DOHH2 (cell line): ENCODE measurements at regions not wholly inside any gene's neighbourhood (a gene's known extent, or its start where the extent isn't known, plus 50 kb on each side); places are given as distances from the start of the nearest gene placed in this dataset.
"Not testable (repeated sequence)": the region's sequence is repeated elsewhere in the genome, so short reads cannot be mapped to it uniquely, and the experiment has no call there.

Source experiments
- H3F3A ChIP-seq: fragments of 200-600 bp; sonication (generic), shearing (Covaris generic); 2 replicates; pipeline ENCODE4 v1.6.0; 2016; ENCODE audit warnings: antibody characterized with exemption, mild to moderate bottlenecking; ENCODE audit not compliant: control insufficient read depth, insufficient read depth
- H3K27ac ChIP-seq: fragments of 200-600 bp; sonication (generic); 2 replicates; pipeline ENCODE4 v1.5.1; 2014; ENCODE audit warnings: low read depth, mild to moderate bottlenecking, low read length, moderate library complexity
- H3K27me3 ChIP-seq: fragments of 200-600 bp; sonication (generic); 2 replicates; pipeline ENCODE4 v1.6.1; 2014; ENCODE audit warnings: mild to moderate bottlenecking, low read length, mixed read lengths; ENCODE audit not compliant: control insufficient read depth
- H3K36me3 ChIP-seq: fragments of 200-600 bp; sonication (generic); 2 replicates; pipeline ENCODE4 v1.6.1; 2014; ENCODE audit warnings: mild to moderate bottlenecking, low read length, moderate library complexity, mixed read lengths; ENCODE audit not compliant: control insufficient read depth
- H3K4me1 ChIP-seq: fragments of 200-600 bp; sonication (generic); 2 replicates; pipeline ENCODE4 v1.6.1; 2014; ENCODE audit warnings: mild to moderate bottlenecking, low read length, mixed read lengths; ENCODE audit not compliant: control insufficient read depth
- H3K4me2 ChIP-seq: fragments of 200-600 bp; sonication (generic); 2 replicates; pipeline ENCODE4 v1.6.0; 2014; ENCODE audit warnings: mild to moderate bottlenecking, low read length, moderate library complexity
- H3K4me3 ChIP-seq: fragments of 200-600 bp; sonication (generic); 2 replicates; pipeline ENCODE4 v1.5.1; 2014; ENCODE audit warnings: mild to moderate bottlenecking, low read length, mixed read lengths
- H3K79me2 ChIP-seq: fragments of 200-600 bp; sonication (generic); 2 replicates; pipeline ENCODE4 v1.6.1; 2014; ENCODE audit warnings: mild to moderate bottlenecking, low read length, mixed read lengths; ENCODE audit not compliant: control insufficient read depth
- H3K9me2 ChIP-seq: fragments of 200-600 bp; sonication (generic); replicated peaks from 2 replicates; pipeline ENCODE4 v1.6.1; 2014; ENCODE audit warnings: mild to moderate bottlenecking, low read length, mixed read lengths; ENCODE audit not compliant: control insufficient read depth
- H3K9me3 ChIP-seq: fragments of 200-600 bp; sonication (generic); 2 replicates; pipeline ENCODE4 v1.6.1; 2014; ENCODE audit warnings: antibody characterized with exemption, low read length, mixed read lengths; ENCODE audit not compliant: control insufficient read depth, insufficient read depth
- H4K20me1 ChIP-seq: fragments of 200-600 bp; sonication (generic); 2 replicates; pipeline ENCODE4 v1.6.0; 2014; ENCODE audit warnings: low read depth, mild to moderate bottlenecking, antibody characterized with exemption, low read length, moderate library complexity; ENCODE audit not compliant: control insufficient read depth, insufficient read depth
- EZH2phosphoT487 ChIP-seq: fragments of 200-600 bp; sonication (generic); IDR thresholded peaks from 2 replicates; pipeline ENCODE4 v1.6.1; 2017; ENCODE audit warnings: borderline replicate concordance, mild to moderate bottlenecking, antibody characterized with exemption, low read length, moderate library complexity, mixed read lengths
- TF ChIP-seq, protein P1 (sequence below): fragments of 200-600 bp; sonication (generic); IDR thresholded peaks from one replicate; pipeline ENCODE4 v1.5.1; 2014; ENCODE audit warnings: antibody characterized with exemption, mild to moderate bottlenecking, low read depth, low read length; ENCODE audit not compliant: poor library complexity, severe bottlenecking

DNA sequence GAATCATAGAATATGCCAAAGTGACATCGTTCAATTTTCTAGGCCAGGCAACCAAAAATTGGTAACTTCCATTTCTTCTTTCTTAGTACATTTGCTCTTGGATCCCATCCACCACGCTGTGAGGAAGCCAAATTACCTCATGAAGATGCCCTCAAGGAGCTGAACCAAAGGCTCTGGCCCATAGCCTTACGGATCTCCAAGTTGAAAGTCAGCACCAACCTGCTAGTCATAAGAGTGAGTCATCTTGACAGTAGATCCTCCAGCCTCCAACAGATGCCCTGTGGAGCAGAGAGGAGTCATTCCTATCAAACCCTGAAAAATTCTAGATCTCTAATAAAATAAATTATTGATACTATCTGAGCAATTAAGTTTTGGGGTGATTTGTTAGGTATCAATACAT lies 322.5 kb upstream of the COL8A1 start:
- Histone ChIP-seq H3K79me2 (no peaks in the 10 kb centered on the region), H3K36me3 (no peaks in the 10 kb centered on the region), H3K27me3 (no peaks in the 10 kb centered on the region), H3K4me3 (no peak overlapping the region), H3K9me3 (no peaks in the 10 kb centered on the region), H3F3A (no peaks in the 10 kb centered on the region), H3K4me2 (no peak overlapping the region), H3K9me2 (no peaks in the 10 kb centered on the region), H3K4me1 (no peaks in the 10 kb centered on the region), H3K27ac (no peak overlapping the region), H4K20me1 (no peaks in the 10 kb centered on the region)
- TF ChIP-seq EZH2phosphoT487 = no peak
- TF ChIP-seq, protein P1, sequence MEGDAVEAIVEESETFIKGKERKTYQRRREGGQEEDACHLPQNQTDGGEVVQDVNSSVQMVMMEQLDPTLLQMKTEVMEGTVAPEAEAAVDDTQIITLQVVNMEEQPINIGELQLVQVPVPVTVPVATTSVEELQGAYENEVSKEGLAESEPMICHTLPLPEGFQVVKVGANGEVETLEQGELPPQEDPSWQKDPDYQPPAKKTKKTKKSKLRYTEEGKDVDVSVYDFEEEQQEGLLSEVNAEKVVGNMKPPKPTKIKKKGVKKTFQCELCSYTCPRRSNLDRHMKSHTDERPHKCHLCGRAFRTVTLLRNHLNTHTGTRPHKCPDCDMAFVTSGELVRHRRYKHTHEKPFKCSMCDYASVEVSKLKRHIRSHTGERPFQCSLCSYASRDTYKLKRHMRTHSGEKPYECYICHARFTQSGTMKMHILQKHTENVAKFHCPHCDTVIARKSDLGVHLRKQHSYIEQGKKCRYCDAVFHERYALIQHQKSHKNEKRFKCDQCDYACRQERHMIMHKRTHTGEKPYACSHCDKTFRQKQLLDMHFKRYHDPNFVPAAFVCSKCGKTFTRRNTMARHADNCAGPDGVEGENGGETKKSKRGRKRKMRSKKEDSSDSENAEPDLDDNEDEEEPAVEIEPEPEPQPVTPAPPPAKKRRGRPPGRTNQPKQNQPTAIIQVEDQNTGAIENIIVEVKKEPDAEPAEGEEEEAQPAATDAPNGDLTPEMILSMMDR = no peak

DNA sequence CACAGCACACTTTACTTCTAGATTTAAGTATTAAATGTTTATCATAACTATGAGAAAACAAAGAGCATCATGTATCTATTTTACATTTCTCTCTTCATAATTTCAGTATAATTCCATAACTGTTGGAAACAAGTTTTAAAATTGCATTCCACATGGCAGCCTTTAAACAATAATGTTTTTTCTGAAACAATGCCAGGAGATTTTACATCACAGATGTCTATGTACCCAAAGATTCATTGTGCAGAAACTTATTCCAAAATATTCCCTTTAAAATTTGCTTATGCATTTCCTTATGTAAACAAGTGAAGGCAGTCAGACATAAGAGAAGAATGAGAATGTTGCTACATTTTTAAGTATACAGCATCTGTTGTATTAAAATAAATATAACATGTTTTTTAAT lies 324.9 kb upstream of the COL8A1 start:
- H3K4me3 ChIP-seq = no peak overlapping the region
- no peaks in the 10 kb centered on the region for H3K9me2 ChIP-seq
- no peaks in the 10 kb centered on the region for H4K20me1 ChIP-seq

DNA sequence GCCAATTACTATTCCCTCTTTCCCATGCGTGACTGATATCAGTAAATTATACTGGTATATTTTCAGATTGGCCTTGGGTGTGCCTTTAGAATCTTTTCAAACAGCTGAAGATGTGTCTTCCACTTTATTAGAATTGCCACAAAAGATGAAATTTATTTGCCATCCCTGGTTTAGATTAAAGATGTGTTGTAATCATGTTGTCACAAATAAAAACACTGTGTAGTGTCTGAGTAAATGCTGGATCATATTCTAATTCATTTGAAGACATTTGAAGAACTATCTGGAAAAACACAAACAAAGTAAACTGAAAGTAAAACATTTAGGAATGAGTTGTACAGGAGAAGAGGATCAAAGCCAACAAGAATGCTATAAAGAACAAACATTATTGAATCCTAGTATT lies 339.7 kb upstream of the COL8A1 start:
- Histone ChIP-seq H3K4me3 (no peak overlapping the region), H3K4me2 (no peak overlapping the region), H3K79me2 (no peaks in the 10 kb centered on the region), H3F3A (no peaks in the 10 kb centered on the region), H4K20me1 (no peaks in the 10 kb centered on the region), H3K27me3 (no peaks in the 10 kb centered on the region), H3K9me3 (no peaks in the 10 kb centered on the region), H3K27ac (no peak overlapping the region), H3K4me1 (no peaks in the 10 kb centered on the region), H3K9me2 (no peaks in the 10 kb centered on the region), H3K36me3 (no peaks in the 10 kb centered on the region)
- no peak for TF ChIP-seq EZH2phosphoT487
- TF ChIP-seq, protein P1 = no peak

More for the DNA sequence above, 324.9 kb upstream of the COL8A1 start:
- Histone ChIP-seq H3K9me3 (no peaks in the 10 kb centered on the region), H3K4me2 (no peak overlapping the region), H3K4me1 (no peaks in the 10 kb centered on the region), H3K27ac (no peak overlapping the region), H3F3A (no peaks in the 10 kb centered on the region), H3K36me3 (no peaks in the 10 kb centered on the region), H3K79me2 (no peaks in the 10 kb centered on the region), H3K27me3 (no peaks in the 10 kb centered on the region)
- TF ChIP-seq, protein P1 = no peak
- TF ChIP-seq EZH2phosphoT487 = no peak

DNA sequence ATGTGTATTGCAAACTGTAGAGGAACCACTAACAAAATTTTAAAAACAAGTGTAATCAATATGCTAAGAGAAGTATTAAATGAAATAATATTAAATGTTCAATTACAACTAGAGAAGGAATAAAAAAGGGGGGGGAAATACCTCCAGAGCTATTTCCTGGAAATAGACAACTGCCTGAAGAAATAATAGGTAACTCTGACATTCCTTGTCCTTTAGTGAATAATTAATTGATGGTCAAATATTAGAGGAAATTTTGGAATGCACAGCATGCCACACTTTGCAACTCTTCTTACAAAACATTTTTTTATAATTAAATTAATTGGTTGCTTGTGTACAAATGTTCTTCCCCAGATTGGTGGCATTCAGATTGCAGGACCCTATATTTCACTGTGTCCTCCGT lies 342.6 kb upstream of the COL8A1 start:
- Histone ChIP-seq H4K20me1 (no peaks in the 10 kb centered on the region), H3K4me2 (no peak overlapping the region), H3K9me2 (no peaks in the 10 kb centered on the region), H3K9me3 (no peaks in the 10 kb centered on the region), H3K36me3 (no peaks in the 10 kb centered on the region), H3K79me2 (no peaks in the 10 kb centered on the region), H3K4me1 (no peaks in the 10 kb centered on the region), H3K27ac (no peak overlapping the region), H3K4me3 (no peak overlapping the region), H3K27me3 (no peaks in the 10 kb centered on the region), H3F3A (no peaks in the 10 kb centered on the region)
- TF ChIP-seq EZH2phosphoT487 = no peak
- TF ChIP-seq, protein P1 = no peak

DNA sequence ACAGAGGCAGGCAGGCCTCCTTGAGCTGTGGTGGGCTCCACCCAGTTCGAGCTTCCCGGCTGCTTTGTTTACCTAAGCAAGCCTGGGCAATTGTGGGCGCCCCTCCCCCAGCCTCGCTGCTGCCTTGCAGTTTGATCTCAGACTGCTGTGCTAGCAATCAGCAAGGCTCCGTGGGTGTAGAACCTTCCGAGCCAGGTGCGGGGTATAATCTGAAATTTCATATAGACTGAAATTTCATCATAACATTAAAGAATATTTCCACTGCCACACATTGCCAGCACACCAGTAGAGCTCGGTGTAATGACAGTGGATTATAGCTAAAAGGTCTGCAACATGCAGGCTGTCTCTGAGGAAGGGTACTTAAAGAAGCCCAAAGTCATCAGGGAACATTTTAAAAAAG lies 344.3 kb upstream of the COL8A1 start:
- H3K4me1 ChIP-seq, H3K4me2 ChIP-seq, H3K27me3 ChIP-seq, H3K79me2 ChIP-seq, H3K36me3 ChIP-seq, H3K27ac ChIP-seq, H4K20me1 ChIP-seq, H3K9me2 ChIP-seq, H3F3A ChIP-seq, H3K9me3 ChIP-seq, H3K4me3 ChIP-seq: not testable (repeated sequence)
